ENCODE measurements at regions not wholly inside any gene's neighbourhood (a gene's known extent, or its start where the extent isn't known, plus 50 kb on each side); places are given as distances from the start of the nearest gene placed in this dataset.

GRCh38 chr10:44627591-44628354, 242.9 kb upstream of the CXCL12 start:
- DNase-seq = no peak

GRCh38 chr10:44628921-44629320, 244.0 kb upstream of the CXCL12 start:
- no peak for DNase-seq

GRCh38 chr10:44635176-44635575, 250.3 kb upstream of the CXCL12 start:
- no peak for DNase-seq

DNA sequence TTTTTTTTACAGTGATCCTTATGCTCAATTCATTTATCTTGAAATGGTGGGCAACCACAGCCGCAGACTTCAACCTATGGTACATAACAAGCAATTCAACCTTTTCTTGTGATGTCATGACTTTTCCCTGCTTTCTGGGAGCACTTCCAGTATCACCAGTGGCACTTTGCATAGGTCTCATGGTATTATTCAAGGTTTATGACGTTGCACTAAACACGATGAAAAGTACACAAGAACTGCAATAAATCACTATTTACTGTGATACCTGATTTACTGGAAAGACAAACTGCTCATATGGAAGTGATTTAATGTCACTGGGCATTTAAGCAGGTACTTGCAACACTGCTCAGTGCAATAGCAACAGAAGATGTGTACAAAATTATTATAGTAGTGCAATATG, 251.7 kb upstream of the CXCL12 start:
- DNase-seq = no peak

DNA sequence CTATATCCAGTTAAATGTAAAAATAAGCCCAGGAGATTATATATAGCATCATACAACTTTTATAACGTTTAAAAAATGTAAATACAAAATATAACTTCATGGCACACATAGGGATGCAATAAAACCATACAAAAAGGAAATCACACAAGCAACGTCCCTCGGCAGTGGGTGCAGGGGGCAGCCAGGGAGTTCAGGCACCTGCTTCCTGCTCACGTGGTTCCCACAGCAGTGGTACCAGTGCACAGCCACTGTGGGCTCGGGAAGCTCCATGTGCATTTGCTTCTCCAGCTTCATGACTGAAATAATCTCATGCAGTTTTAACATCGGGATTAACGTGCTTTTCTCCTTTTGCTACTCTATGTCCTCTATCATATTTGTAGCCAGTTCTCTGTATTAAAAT, 255.5 kb upstream of the CXCL12 start:
- DNase-seq = no peak

DNA sequence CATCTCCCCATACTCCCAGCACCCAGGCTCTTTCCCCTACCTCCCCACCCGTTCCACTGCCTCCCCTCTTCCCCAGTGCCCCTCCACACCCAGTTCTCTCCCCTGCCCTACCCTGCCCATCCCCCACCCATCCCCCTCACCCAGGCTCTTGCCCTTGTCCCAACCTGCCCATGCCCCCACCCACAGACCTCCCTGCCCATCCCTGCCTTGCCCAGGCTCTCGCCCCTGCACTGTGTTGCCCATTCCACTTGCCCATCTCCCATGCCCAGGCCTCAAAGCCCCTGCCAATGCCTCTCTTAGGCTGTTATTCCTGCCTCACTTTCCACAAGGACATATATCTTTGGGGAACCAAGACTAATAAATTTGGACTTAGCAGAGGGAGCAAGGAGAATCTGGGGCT, 262.6 kb upstream of the CXCL12 start:
- no peak for DNase-seq

DNA sequence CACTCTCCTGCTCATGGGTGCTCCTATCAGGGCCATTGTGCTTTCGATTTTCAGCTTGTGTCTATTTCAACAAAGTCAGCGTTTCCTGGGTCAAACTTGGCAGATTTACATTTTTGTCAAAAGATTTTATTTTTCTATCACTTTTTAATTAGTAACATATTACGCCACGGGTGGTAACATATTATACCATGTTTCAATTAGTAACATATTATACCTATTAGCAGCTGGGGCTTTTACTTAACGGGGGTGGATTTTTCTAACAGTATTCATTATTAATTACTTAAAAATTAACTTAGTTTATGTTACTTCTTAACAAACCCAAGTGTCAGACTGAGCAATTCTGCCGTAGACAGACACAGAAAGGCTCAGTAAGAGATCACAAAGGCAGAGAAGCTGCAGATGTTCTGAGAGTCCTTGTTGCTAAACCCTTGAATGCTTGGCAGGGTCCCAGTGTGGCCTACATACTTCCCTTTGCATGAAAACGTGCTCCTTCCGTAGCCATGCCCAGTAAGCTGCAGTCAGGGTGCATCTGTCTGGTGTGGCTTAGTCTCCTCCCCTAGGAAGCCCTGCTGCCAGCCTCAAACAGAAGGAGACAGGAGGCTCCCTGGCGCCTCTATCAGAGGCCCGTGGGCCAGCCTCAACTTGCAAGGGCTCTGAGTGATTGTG, 263.1 kb upstream of the CXCL12 start:
- no peak for DNase-seq

DNA sequence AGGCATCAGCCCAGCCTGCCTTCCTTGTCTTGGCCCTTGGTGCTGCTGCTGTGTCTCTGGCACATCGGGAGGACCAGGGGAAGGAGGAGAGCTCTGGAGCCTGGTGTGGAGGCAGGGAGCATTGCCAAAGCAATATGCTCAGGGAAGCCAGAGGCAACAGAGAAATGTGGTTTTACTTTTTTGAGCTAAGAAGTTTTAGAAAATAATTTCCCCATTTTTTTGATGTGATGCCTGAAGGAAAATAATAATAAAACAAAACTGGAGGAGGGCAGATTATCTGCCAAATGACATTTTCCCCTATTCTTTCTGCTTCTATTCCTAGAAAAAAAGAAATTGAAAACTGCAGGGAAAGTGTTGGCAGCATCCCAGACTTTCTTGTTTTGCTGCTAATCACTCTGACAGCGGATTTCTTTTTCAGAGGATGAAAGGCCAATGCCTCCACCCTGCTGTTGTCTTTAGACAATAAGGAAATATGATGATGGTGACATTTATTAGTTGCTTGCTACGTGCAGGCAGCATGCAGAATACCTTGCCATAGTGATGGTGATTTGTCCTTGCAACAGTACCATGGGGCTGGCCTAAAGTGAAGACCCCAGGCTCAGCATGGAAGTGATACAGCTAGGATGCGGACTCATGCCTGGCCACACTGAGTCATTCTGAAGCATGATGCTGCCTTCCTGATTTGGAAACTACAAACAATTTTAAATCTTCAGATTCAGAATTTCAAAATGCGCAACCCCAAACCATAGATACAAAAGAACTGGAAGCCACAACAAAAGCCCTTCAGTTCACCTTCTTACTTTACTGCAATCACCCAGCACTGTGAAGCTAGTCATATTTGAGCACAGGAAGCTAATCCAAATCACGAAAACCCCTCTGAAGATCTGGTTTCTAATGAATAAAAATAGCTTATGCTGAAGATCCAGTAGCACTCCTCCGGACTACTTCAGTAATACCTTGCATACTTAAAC, 260.2 kb upstream of the TMEM72 start:
- no peak for DNase-seq

DNA sequence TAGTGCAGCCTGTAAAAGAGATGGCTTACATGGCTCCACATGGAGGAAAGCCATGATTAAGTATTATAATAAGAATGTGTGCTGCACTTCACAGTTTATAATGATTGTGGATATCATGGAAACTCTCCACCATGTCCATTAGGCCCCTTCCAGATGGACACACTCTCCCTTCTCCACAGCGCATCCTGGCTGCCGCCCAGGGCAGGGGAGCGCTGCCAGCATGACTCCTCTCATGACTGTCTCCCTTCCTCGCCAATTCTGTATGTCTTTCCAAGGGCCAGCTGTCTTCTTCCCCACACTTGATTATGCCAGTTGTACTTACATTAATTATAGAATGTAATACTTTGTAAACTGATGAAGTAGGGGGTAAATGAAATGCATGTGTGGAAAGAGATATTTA, 259.3 kb upstream of the TMEM72 start:
- no peak for DNase-seq

- DNase-seq = no peak
Measured at GRCh38 chr10:44659320-44659719, 251.8 kb upstream of the TMEM72 start.

- DNase-seq = no peak
Measured at GRCh38 chr10:44660271-44660670, 250.9 kb upstream of the TMEM72 start.

DNA sequence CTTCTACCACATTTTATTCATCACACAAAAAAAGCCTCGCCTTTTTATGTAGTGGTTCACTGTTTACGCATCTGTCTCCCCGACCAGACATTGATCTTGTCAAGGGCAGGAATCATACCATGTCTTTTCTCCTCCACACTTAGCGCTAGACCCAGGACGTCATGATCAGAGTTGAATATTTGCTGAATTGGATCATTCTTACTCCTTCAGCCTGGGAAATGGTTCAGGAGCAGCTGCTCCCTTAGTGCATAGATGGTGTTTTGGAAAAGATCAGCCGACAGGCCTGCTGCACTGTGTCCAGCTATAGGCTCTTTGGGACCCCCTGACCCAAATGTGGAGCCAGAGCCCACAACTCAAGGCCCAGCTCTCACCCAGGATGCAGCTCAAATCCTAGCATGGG, 249.1 kb upstream of the TMEM72 start:
- no peak for DNase-seq

- DNase-seq = no peak
Measured at GRCh38 chr10:44668336-44668735, 242.8 kb upstream of the TMEM72 start.

- DNase-seq = no peak
Measured at GRCh38 chr10:44671319-44671718, 239.8 kb upstream of the TMEM72 start.

GRCh38 chr10:44673245-44673983, 237.7 kb upstream of the TMEM72 start:
- DNase-seq = no peak

GRCh38 chr10:44674536-44675386, 236.4 kb upstream of the TMEM72 start:
- DNase-seq = no peak

- no peak for DNase-seq
Measured at GRCh38 chr10:44675387-44675874, 235.7 kb upstream of the TMEM72 start.

DNA sequence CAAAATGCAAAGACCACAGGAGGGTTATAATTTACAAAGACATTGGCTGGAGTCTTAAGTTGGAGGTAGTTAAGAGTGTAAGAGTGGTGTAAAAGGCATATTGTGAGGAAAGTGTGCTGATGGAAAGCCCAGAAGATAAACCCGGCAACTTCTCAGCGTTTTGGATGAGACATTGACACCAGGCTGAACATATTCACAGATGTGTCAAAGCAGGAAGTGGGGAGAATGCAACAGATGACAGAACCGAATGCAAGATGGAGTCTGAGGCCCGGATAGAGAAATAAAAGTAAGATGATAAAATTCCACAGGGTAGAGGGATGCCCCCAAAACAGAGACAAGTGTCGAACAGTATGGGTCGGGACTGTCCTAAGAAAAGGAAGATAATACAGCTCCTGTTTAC, 230.4 kb upstream of the TMEM72 start:
- DNase-seq = no peak

GRCh38 chr10:44682507-44682906, 228.6 kb upstream of the TMEM72 start:
- no peak for DNase-seq

DNA sequence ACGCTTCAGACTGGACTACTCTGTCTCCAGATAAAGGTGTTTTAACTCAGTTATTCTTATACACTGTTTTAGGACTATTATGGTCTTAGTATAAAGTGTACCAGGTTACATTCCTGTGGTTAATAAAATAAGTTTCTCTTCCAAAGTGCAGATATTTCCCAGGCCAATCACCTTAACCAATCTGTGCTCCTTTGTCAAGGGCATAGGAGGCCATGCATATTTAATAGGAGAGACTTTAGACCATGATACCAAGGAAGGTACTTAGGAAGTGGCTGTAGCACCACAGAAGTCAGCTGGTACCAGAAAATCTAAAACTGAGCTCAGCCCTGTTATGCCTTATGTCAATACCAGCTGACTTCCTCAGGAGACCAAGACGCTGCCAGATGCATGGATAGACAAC, 226.5 kb upstream of the TMEM72 start:
- no peak for DNase-seq

DNA sequence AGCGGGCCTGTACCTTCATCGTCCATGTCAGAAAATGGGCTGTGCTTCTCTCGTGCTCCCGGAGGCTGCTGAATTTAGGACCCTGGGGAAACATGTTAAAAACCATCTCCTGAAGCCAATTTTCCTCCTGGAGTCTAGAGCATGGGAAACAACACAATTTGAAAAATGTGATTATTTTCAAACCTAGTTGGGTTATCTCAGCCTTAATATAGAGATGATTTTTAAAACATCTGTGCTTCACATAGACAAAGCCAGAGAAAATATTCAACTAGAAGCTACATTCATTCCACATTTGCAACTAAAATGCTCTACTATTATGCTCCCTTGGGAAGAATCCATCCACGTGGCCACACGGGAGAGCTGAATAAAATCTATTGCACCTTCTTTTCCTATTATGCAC, 225.9 kb upstream of the TMEM72 start:
- DNase-seq = no peak

- no peak for DNase-seq
Measured at GRCh38 chr10:44685747-44686146, 225.4 kb upstream of the TMEM72 start.

Data from NCI-H524 treated with DMSO at 0.1 percent for 48 hours (cell line).